HFF-Myc (cell line): ENCODE measurements at regions not wholly inside any gene's neighbourhood (a gene's known extent, or its start where the extent isn't known, plus 50 kb on each side); places are given as distances from the start of the nearest gene placed in this dataset.

ENCODE experiments used
- DNase-seq: peaks from one replicate; pipeline ENCODE4 v3.0.0-alpha.2; 2011; ENCODE audit warnings: low read depth; ENCODE audit errors: extremely low read depth
- H3K4me3 ChIP-seq: replicated peaks from 2 replicates; pipeline ENCODE4 v1.5.1; 2011; ENCODE audit warnings: low read depth, mild to moderate bottlenecking, control low read depth, low read length
- TF ChIP-seq, protein P1 (sequence below): IDR thresholded peaks from 2 replicates; pipeline ENCODE4 v1.5.1; 2012; ENCODE audit warnings: mild to moderate bottlenecking, low read depth, low read length, control low read depth; ENCODE audit errors: missing control alignments

DNA sequence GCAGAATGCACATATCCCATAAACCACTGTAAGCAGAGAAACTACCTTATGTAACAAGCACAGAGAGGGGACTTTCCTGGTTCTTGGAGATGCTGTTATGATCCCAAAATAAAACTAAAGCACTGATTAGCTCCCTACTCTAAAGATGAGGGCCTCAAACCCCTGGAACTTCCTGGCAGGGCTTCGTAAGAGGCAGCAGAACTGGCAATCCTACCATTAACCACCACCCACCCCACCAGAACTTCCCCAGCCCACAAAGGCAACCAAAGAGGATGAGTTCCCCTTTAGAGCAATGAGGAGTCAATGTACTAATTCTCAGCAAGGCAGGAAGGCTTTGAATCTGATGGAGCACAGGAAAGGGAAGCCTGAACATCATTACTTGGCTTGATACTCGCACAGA, 436.5 kb upstream of the FRG1 start:
- TF ChIP-seq, protein P1, sequence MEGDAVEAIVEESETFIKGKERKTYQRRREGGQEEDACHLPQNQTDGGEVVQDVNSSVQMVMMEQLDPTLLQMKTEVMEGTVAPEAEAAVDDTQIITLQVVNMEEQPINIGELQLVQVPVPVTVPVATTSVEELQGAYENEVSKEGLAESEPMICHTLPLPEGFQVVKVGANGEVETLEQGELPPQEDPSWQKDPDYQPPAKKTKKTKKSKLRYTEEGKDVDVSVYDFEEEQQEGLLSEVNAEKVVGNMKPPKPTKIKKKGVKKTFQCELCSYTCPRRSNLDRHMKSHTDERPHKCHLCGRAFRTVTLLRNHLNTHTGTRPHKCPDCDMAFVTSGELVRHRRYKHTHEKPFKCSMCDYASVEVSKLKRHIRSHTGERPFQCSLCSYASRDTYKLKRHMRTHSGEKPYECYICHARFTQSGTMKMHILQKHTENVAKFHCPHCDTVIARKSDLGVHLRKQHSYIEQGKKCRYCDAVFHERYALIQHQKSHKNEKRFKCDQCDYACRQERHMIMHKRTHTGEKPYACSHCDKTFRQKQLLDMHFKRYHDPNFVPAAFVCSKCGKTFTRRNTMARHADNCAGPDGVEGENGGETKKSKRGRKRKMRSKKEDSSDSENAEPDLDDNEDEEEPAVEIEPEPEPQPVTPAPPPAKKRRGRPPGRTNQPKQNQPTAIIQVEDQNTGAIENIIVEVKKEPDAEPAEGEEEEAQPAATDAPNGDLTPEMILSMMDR, result no peak
- H3K4me3 ChIP-seq, result no peak overlapping the region
- no peak for DNase-seq

DNA sequence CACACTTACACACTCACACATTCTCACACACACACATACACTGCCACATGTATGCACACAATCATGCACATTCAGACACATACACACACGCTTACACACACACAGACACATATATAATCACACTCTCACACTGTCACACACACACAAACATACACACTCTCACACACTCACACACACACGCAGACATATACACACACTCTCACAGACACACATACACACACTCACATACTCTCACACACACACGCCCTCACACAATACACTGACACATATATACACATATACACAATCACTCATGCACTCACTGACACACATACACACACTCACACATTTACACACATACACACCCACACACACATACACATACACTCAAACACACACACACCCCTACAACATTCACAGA, 435.3 kb upstream of the FRG1 start:
- TF ChIP-seq, protein P1, result no peak
- no peak overlapping the region for H3K4me3 ChIP-seq
- no peak for DNase-seq

DNA sequence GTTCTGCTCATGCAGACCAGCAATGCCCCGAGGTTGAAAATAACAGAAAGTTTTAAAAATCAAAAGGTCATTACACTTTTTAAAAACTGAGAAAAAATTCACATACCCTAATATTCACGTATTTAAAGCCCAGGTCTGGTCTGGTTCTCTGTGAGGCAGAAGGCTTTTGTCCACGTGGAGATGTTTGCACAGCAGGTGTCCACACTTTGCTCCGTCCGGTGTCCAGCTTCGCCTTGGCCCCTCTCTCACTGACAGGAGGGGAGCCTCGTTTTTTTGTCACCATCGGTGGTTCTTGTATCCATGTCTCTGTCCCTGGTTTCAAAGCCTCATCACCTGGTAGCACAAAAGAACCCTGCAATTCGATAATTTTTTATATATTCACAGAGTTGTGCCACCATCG, 434.6 kb upstream of the FRG1 start:
- DNase-seq, result no peak
- TF ChIP-seq, protein P1, result no peak
- H3K4me3 ChIP-seq, result no peak overlapping the region

DNA sequence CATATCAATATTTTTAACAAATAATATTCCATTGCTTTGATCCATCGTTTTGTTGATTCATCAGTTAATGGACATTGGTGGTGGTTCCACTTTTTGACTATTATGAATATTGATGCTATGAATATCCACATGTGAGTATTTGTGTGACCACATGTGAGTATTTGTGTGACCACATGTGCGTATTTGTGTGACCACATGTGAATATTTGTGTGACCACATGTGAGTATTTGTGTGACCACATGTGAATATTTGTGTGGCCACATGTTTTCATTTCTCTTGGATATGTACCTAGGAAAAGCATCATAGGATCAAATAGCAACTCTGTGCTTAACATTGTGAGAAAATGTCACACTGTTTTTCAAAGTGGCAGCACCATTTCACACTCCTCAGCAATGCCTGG, 433.6 kb upstream of the FRG1 start:
- H3K4me3 ChIP-seq, result no peak overlapping the region
- TF ChIP-seq, protein P1, result no peak
- no peak for DNase-seq

DNA sequence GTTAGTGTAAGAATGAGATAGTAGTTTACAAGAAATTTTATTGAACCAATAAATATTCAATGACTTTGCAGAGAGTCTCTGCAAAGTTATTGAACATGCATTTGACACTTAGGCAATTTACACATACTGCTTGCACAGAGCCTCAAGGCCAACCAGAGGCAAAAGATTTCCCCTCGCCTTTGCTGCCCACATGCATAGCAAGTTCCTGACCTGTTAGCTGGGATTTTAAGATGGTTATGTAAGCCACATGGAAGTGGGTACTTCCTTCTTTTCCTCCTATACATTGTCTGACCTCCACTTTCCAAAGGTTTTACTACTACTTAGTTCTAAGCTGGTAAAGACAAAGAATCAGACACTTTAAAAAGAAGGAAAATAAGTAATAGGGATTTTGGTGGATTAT, 430.1 kb upstream of the FRG1 start:
- no peak for DNase-seq
- H3K4me3 ChIP-seq, result no peak overlapping the region
- TF ChIP-seq, protein P1, result no peak

DNA sequence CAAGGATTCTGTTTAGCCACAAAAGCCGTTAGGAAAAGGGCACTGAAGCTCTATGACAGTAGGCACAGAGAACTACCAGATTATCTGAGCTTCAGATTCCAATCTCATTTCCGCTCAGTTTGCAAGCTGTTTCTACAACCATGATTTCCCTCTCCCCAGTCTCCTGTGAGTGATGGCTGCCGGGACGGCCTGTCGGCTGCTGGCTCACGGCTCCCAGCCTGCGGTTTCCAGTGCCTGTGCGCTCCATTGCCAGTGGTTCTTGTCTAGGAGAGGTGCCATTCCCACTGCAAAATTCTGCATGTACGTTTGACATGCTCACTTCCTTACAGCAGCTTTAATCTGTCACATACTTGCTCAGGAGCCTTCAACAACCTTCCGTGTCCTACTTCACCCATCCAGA, 429.1 kb upstream of the FRG1 start:
- TF ChIP-seq, protein P1, result no peak
- H3K4me3 ChIP-seq, result no peak overlapping the region
- no peak for DNase-seq

DNA sequence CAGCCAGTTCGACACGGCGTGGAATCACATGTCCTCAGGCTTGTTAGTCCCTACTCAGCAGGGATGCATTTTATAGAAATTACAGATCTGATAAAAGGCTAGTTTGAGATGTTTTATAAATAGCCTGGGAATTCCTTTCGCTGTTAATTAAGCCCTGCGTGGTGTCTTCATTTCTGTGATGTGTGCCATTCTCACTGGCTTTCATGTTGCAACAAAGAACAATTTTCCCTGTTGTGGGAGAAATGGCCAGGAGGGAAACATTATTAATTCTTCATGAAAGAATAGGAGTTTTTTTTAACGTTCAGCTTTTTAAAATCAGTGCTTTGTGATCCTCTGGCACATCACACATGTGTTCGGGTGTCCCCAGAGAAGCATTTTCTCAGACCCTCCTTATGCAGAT, 427.3 kb upstream of the FRG1 start:
- DNase-seq, result no peak
- H3K4me3 ChIP-seq, result no peak overlapping the region
- TF ChIP-seq, protein P1, result no peak
